ENCODE measurements at regions not wholly inside any gene's neighbourhood (a gene's known extent, or its start where the extent isn't known, plus 50 kb on each side); places are given as distances from the start of the nearest gene placed in this dataset.

GRCh38 chr2:84338069-84338468 is 121.0 kb downstream of the SUCLG1 start:
- no peak for TF ChIP-seq MAX (IDR thresholded peaks at IDR 0.05; ENCODE audit: low read depth, low read length)
- TF ChIP-seq KLF5 (IDR thresholded peaks at IDR 0.05; ENCODE audit: partially characterized antibody) = no peak
- no peak for TF ChIP-seq CTCF (IDR thresholded peaks at IDR 0.05 in 2 of 3, conservative IDR thresholded peaks at IDR 0.05 in 1 of 3; ENCODE audit: control insufficient read depth in 2 of 3, extremely low read depth in 1 of 3, insufficient read depth in 1 of 3, low read depth in 3 of 3, low read length in 3 of 3)
- no peak for TF ChIP-seq ZNF274 (IDR thresholded peaks at IDR 0.05; ENCODE audit: insufficient read depth, insufficient read length)
- no peak for TF ChIP-seq PML (IDR thresholded peaks at IDR 0.05; ENCODE audit: low read length)
- no peak for TF ChIP-seq BACH1 (IDR thresholded peaks at IDR 0.05; ENCODE audit: borderline replicate concordance)
- TF ChIP-seq REST (IDR thresholded peaks at IDR 0.05; ENCODE audit: low read depth, low read length) = no peak
- no peak for TF ChIP-seq POLR2A (IDR thresholded peaks at IDR 0.05; ENCODE audit: low read depth, low read length)
- TF ChIP-seq EZH2 (IDR thresholded peaks at IDR 0.05; ENCODE audit: borderline replicate concordance, control insufficient read depth, low read depth, low read length) = no peak
- TF ChIP-seq POLR2AphosphoS5 (IDR thresholded peaks at IDR 0.05; ENCODE audit: low read length) = no peak
- no peak for TF ChIP-seq ZBTB33 (IDR thresholded peaks at IDR 0.05)
- no peak for TF ChIP-seq NBN (IDR thresholded peaks at IDR 0.05)
- no peak for TF ChIP-seq RAD21 (IDR thresholded peaks at IDR 0.05; ENCODE audit: insufficient read depth, low read depth, low read length)
- no peak for TF ChIP-seq YY1 (IDR thresholded peaks at IDR 0.05; ENCODE audit: low read depth, low read length)
